ENCODE measurements at regions not wholly inside any gene's neighbourhood (a gene's known extent, or its start where the extent isn't known, plus 50 kb on each side); places are given as distances from the start of the nearest gene placed in this dataset.

DNA sequence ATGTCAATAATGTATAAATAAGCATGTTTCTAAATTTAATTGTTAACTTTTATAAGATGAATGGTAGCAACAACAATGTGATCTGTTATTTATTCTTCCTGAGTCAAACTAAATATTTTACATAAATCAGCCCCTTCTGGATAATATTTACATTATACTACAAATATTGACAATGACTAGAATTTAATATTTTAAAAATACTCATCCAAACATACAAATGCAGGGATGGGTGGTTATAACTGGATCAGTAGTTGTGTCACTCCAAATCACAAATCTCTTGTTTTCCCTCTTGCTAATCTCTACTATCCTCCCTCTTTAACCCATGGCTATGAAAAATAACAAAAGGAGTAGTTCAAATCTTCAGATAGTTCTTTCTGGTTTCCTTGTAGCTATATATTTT lies 407.0 kb downstream of the HTR7 start:
- Histone ChIP-seq H3K4me1 (no peaks in the 10 kb centered on the region), H3K27ac (no peak overlapping the region), H3K4me3 (no peak overlapping the region), H3K9me3 (no peaks in the 10 kb centered on the region), H3K27me3 (no peaks in the 10 kb centered on the region), H3K36me3 (no peaks in the 10 kb centered on the region)
- DNase-seq: no peak
- no peak for ATAC-seq
- intact Hi-C loops (cut with DNase I): no loop called here
- no peak for FAIRE-seq
- TF ChIP-seq, protein P1, sequence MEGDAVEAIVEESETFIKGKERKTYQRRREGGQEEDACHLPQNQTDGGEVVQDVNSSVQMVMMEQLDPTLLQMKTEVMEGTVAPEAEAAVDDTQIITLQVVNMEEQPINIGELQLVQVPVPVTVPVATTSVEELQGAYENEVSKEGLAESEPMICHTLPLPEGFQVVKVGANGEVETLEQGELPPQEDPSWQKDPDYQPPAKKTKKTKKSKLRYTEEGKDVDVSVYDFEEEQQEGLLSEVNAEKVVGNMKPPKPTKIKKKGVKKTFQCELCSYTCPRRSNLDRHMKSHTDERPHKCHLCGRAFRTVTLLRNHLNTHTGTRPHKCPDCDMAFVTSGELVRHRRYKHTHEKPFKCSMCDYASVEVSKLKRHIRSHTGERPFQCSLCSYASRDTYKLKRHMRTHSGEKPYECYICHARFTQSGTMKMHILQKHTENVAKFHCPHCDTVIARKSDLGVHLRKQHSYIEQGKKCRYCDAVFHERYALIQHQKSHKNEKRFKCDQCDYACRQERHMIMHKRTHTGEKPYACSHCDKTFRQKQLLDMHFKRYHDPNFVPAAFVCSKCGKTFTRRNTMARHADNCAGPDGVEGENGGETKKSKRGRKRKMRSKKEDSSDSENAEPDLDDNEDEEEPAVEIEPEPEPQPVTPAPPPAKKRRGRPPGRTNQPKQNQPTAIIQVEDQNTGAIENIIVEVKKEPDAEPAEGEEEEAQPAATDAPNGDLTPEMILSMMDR (IDR thresholded peaks at IDR 0.05): no peak

DNA sequence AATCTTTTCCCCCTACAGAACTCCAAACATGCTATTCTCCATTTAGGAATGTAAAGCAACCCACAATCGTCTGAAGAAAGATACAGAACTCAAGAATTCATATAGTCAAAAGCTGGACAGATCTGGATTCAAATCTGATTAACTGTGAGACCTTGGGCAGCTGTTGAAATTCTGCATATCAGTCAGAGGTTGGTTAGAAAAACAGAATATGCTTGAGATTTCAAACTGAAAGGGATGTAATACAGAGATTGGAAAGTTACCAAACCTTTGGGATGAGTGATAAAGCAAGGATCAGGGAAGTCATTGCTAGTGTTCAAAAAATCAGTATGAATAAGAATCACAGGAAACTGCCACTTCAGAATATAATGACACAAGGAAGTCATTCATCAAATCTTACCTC lies 406.6 kb downstream of the HTR7 start:
- ATAC-seq: no peak
- TF ChIP-seq, protein P1 (IDR thresholded peaks at IDR 0.05): no peak
- intact Hi-C loops (cut with DNase I): no loop called here
- no peak for DNase-seq
- Histone ChIP-seq H3K27ac (no peak overlapping the region), H3K4me1 (no peaks in the 10 kb centered on the region), H3K36me3 (no peaks in the 10 kb centered on the region), H3K9me3 (no peaks in the 10 kb centered on the region), H3K4me3 (no peak overlapping the region), H3K27me3 (no peaks in the 10 kb centered on the region)
- WGBS, 2 donors: 0 to 10% methylated on average over 1 of the region's 1 CpG
- FAIRE-seq: no peak

DNA sequence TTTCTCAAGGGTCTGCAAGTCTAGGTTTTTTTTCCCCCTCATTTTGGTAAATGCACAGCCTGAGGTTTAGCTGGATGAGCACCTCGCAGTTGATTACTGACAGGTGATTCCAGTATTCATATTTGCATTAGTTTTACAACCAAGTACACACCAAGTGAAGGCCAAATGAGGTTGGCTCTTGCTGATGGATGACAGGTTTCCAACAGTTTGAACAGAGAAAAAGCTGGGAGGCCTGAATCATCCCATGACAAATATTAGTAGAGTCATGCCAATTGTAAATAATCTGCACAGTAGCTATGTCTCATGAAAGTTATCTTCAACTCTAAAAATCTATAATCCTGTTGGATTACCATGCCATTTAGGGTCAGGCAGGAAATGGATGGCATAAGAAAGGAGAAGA lies 399.8 kb downstream of the HTR7 start:
- Histone ChIP-seq H3K27me3 (no peaks in the 10 kb centered on the region), H3K27ac (no peak overlapping the region), H3K36me3 (no peaks in the 10 kb centered on the region), H3K9me3 (no peaks in the 10 kb centered on the region), H3K4me3 (no peak overlapping the region), H3K4me1 (no peaks in the 10 kb centered on the region)
- 39 to 49% methylated on average over 1 of the region's 1 CpG for WGBS, 2 donors
- intact Hi-C loops (cut with DNase I): no loop called here
- no peak for ATAC-seq
- FAIRE-seq: no peak
- DNase-seq: no peak
- TF ChIP-seq, protein P1 (IDR thresholded peaks at IDR 0.05): no peak

DNA sequence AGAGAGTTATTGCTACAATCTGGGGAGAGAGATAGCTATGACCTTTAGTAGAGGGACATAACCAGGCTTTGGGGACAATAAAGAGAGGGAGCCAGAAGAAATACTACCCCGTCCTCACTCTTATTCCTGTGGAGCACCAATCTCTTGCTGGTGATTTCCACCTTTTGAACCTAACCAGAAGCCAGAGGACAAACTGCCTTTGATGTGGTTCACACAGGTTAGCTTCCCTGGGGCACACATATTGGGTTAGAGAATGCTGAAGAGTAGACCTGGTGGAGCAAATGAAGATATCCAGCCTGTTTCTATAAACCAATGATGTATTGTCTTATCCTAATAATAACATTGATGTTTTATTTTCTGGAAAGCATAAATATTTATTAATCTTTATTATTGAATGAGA lies 399.3 kb downstream of the HTR7 start:
- TF ChIP-seq, protein P1 (IDR thresholded peaks at IDR 0.05): no peak
- intact Hi-C loops (cut with DNase I): no loop called here
- H3K4me1 ChIP-seq: no peaks in the 10 kb centered on the region
- H3K4me3 ChIP-seq: no peak overlapping the region
- no peaks in the 10 kb centered on the region for H3K27me3 ChIP-seq
- WGBS, 2 donors: 21 to 42% methylated on average over 1 of the region's 1 CpG
- no peak overlapping the region for H3K27ac ChIP-seq
- ATAC-seq (no peak), FAIRE-seq (no peak), DNase-seq (no peak)
- H3K9me3 ChIP-seq: no peaks in the 10 kb centered on the region
- no peaks in the 10 kb centered on the region for H3K36me3 ChIP-seq

DNA sequence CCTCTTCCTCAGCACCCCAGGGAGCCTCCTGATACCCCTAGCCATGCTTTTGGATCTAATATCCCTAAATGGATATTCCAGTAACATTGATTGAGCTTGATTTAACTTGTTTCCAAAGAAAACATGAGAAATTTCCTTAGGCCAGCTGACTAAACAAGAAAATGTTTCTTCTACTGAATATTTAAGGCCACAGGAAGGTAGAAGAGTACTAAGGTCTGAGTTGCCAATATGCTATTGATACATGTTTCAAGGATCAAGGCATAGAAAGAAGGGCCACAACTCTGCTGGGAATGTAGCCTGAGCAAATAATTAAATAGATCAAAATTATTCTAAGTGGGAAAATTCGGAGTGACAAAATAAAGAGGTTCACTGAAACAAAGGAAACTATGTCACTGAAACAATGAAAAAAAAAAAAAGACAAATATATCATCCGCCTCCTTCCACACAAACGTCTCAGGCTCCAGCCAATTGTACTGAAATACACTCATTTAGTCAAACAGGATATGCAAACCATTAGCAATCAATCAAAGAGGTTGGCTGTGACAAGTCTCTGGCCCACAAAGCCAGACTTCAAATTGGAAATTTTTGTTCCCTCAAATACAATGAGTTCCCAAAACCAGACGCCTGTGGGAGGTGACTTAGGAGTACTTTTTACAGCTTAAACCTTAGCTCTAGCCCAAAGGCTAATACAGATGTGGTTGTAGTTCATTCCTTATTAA lies 396.2 kb downstream of the HTR7 start:
- TF ChIP-seq, protein P1 (IDR thresholded peaks at IDR 0.05): no peak
- ATAC-seq (no peak), DNase-seq (no peak), FAIRE-seq (no peak)
- intact Hi-C loops (cut with DNase I): no loop called here
- Histone ChIP-seq H3K27me3 (no peaks in the 10 kb centered on the region), H3K9me3 (no peaks in the 10 kb centered on the region), H3K4me1 (no peaks in the 10 kb centered on the region), H3K27ac (no peak overlapping the region), H3K4me3 (no peak overlapping the region), H3K36me3 (no peaks in the 10 kb centered on the region)
- WGBS, 2 donors: 32 to 43% methylated on average over 4 of the region's 4 CpGs
